NCI-H1436 (cell line): ENCODE measurements at regions not wholly inside any gene's neighbourhood (a gene's known extent, or its start where the extent isn't known, plus 50 kb on each side); places are given as distances from the start of the nearest gene placed in this dataset.
"Not testable (repeated sequence)": the region's sequence is repeated elsewhere in the genome, so short reads cannot be mapped to it uniquely, and the experiment has no call there.

ENCODE experiments used
- DNase-seq: peaks from one replicate; lab custom pipeline; 2025; lab: John Stamatoyannopoulos, UW

- DNase-seq = no peak
These were observed 890.0 kb upstream of the CITED2 start for GRCh38 chr6:140264431-140264830.

GRCh38 chr6:140258302-140258701 lies 883.9 kb upstream of the CITED2 start:
- not testable (repeated sequence) for DNase-seq

GRCh38 chr6:140256248-140256647 lies 881.8 kb upstream of the CITED2 start:
- no peak for DNase-seq

GRCh38 chr6:140253096-140253495 lies 878.6 kb upstream of the CITED2 start:
- DNase-seq = no peak

GRCh38 chr6:140252099-140252498 lies 877.7 kb upstream of the CITED2 start:
- no peak for DNase-seq

- DNase-seq = no peak
These were observed 871.0 kb upstream of the CITED2 start for GRCh38 chr6:140245296-140246040.

- no peak for DNase-seq
These were observed 862.8 kb upstream of the CITED2 start for GRCh38 chr6:140237251-140237650.

- DNase-seq = no peak
These were observed 862.3 kb upstream of the CITED2 start for GRCh38 chr6:140236732-140237131.

- DNase-seq = no peak
These were observed 855.8 kb upstream of the CITED2 start for GRCh38 chr6:140230282-140230681.

- DNase-seq = no peak
These were observed 854.0 kb upstream of the CITED2 start for GRCh38 chr6:140228491-140228890.

GRCh38 chr6:140226637-140227036 lies 852.2 kb upstream of the CITED2 start:
- no peak for DNase-seq

GRCh38 chr6:140225701-140226436 lies 851.4 kb upstream of the CITED2 start:
- DNase-seq = no peak

- DNase-seq = no peak
These were observed 842.8 kb upstream of the CITED2 start for GRCh38 chr6:140217283-140217682.

- DNase-seq = no peak
These were observed 835.3 kb upstream of the CITED2 start for GRCh38 chr6:140209775-140210174.

- no peak for DNase-seq
These were observed 833.8 kb upstream of the CITED2 start for GRCh38 chr6:140208286-140208685.

- no peak for DNase-seq
These were observed 831.5 kb upstream of the CITED2 start for GRCh38 chr6:140205795-140206593.

- DNase-seq = no peak
These were observed 829.7 kb upstream of the CITED2 start for GRCh38 chr6:140204154-140204553.

- no peak for DNase-seq
These were observed 829.3 kb upstream of the CITED2 start for GRCh38 chr6:140203661-140204147.

GRCh38 chr6:140202964-140203515 lies 828.6 kb upstream of the CITED2 start:
- no peak for DNase-seq

GRCh38 chr6:140201787-140202458 lies 827.5 kb upstream of the CITED2 start:
- no peak for DNase-seq

GRCh38 chr6:140193269-140193668 lies 818.8 kb upstream of the CITED2 start:
- no peak for DNase-seq

GRCh38 chr6:140192018-140192417 lies 817.6 kb upstream of the CITED2 start:
- no peak for DNase-seq
